ENCODE measurements at regions not wholly inside any gene's neighbourhood (a gene's known extent, or its start where the extent isn't known, plus 50 kb on each side); places are given as distances from the start of the nearest gene placed in this dataset.

DNA sequence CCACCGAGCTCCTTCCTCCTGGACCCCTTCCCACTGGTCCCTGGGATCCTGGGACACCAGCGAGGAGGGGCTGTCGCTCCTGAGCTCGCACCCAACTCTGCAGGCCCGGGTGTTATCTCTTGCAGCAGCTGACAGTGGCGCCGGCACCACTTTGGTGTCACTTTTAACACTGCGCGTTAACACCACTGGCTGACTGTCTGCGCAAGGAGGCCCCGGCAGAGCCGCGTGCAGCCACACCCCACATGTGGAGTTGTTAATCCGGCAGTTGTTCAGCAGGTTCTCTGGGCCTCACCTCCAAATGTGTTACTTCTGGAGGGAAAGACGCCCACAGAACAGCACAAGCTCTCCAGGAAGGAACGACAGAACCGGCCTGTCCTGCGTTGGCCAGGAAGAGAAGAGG lies 155.0 kb upstream of the GLI2 start:
- intact Hi-C loops (cut with micrococcal nuclease), result no loop called here
- POLR2A ChIA-PET, result interaction anchor here (0.8 kb wide), 1 partner anchor 23 kb away, joined by 3 read pairs; no protein-coding TSS in a partner anchor
- CTCF ChIA-PET (ENCODE audit: low intra/inter-chr PET ratio), result no interaction called here
- ATAC-seq (no peak), FAIRE-seq (no peak), DNase-seq (ENCODE audit: extremely low read depth in 1 of 4, low spot score in 3 of 4) (no peak)
- 0 out of 2 replicates have a peak, but pooled peaks cover 6% of the 10 kb centered on the region for H4K20me1 ChIP-seq (replicated peaks; ENCODE audit: control insufficient read depth, insufficient read depth, low read length)
- no peaks in the 10 kb centered on the region for H3K36me3 ChIP-seq (ENCODE audit: control insufficient read depth, insufficient read depth, low read length)
- H3K4me3 ChIP-seq, result no peak overlapping the region
- 1% methylated on average over 18 of the region's 18 CpGs for whole genome bisulfite sequencing (ENCODE audit: insufficient coverage, low coverage, missing lambda C conversion rate)
- H3K79me2 ChIP-seq (ENCODE audit: control insufficient read depth, insufficient read depth, low read length), result no peaks in the 10 kb centered on the region
- peaks cover 20 to 61% of the 10 kb centered on the region in 2 experiments for H3K27me3 ChIP-seq (ENCODE audit: control insufficient read depth in 2 of 2, insufficient read depth in 2 of 2, low read length in 2 of 2)
- in situ Hi-C loops (cut with MboI), result no loop called here
- H3K9me3 ChIP-seq (replicated peaks; ENCODE audit: control insufficient read depth, insufficient read depth, low read depth, low read length), result no peaks in the 10 kb centered on the region
- no peak overlapping the region for H3K4me2 ChIP-seq (ENCODE audit: insufficient read depth, low read length)
- no TSS peak for BruUV-seq (replicated peaks)
- no peak overlapping the region for H3K9ac ChIP-seq (ENCODE audit: insufficient read depth in 1 of 2, low read depth in 2 of 2, low read length in 2 of 2)
- H3K27ac ChIP-seq (ENCODE audit: extremely low read depth, low read depth, low read length), result no peak overlapping the region
- H3K9me1 ChIP-seq (ENCODE audit: control insufficient read depth, insufficient read depth, low read length), result no peaks in the 10 kb centered on the region
- peaks cover 0 to 6% of the 10 kb centered on the region in 2 experiments; a peak in 1 of 5 replicates for H3K4me1 ChIP-seq (replicated peaks in 1 of 2; ENCODE audit: control insufficient read depth in 2 of 2, insufficient read depth in 2 of 2, low read length in 2 of 2)
- H2AFZ ChIP-seq (ENCODE audit: low read depth, low read length), result no peak overlapping the region
- TF ChIP-seq NRF1 (conservative IDR thresholded peaks at IDR 0.05 in 1 of 2, IDR thresholded peaks at IDR 0.05 in 1 of 2) (peak in 1 of 2 experiments; percentile 30; a peak in 1 of 4 replicates), CREB3L1 (IDR thresholded peaks at IDR 0.05; ENCODE audit: borderline replicate concordance, low read depth) (no peak)
- TF ChIP-seq, protein P1, sequence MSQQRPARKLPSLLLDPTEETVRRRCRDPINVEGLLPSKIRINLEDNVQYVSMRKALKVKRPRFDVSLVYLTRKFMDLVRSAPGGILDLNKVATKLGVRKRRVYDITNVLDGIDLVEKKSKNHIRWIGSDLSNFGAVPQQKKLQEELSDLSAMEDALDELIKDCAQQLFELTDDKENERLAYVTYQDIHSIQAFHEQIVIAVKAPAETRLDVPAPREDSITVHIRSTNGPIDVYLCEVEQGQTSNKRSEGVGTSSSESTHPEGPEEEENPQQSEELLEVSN (IDR thresholded peaks at IDR 0.05; ENCODE audit: borderline replicate concordance in 1 of 2, extremely low read depth in 1 of 2, insufficient read depth in 1 of 2, insufficient read length in 1 of 2, low read depth in 1 of 2, low read length in 1 of 2, poor library complexity in 1 of 2, severe bottlenecking in 1 of 2), result peak in 1 of 2 experiments; percentile 42
